ENCODE measurements at regions not wholly inside any gene's neighbourhood (a gene's known extent, or its start where the extent isn't known, plus 50 kb on each side); places are given as distances from the start of the nearest gene placed in this dataset.

DNA sequence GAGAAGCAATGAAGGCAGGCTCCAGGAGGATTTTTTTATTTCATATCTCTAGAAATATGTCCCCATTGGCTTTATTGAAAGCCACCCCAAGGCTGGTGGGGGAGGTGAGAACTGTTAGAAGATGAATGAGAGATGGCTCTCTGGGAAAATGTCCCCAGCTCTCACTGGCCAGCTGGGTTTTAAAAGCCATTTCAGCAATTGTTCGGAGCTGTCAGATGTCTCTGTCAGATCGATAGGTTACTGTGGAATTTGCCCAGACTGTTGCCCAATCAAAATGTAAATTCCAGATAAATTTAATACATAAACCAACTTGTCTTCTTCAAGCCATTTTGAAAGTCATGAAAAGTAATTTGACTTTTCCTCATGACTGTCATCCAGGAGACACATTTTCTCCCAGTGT lies 67.0 kb upstream of the BRINP1 start:
- no peak for DNase-seq (ENCODE audit: low read depth in 4 of 4, low spot score in 2 of 4)

DNA sequence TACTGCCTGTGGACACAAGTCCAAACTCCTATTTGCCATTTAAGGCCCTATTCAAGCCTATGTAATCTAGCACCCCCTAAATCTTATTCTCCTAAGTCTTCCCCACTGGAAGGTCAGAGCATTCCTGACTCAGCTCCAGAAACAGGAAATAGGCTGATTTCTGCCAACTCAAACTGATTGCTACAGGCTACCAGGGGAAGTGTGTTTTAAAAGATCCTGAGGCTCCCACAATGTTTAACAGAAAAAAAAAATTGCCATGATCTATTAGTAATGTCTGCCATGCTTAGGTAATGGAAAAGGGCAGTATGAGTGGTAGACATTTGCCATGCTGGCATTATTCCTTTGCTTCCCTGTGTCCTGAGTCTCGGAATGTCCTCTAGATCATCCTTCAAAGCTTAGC lies 65.8 kb upstream of the BRINP1 start:
- no peak for DNase-seq (ENCODE audit: low read depth in 4 of 4, low spot score in 2 of 4)

DNA sequence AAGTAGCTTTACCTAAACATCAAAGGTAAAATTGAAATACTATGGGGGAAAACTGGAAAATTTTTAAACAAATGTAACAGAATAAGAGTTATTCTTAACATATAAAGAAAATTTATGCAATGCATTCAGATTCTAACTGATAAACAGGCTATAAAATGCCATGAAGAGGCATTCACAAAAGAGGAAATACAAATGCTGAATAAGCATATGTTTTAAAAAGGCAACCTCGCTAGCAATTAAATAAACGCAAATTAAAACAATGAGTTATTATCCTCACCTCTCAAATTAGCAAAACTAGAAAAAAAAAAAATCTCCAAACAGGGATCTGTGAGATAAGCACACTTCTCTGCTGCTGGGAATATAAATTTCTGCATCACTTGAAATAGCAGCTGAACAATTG lies 63.2 kb upstream of the BRINP1 start:
- DNase-seq (ENCODE audit: low read depth in 4 of 4, low spot score in 2 of 4), result no peak

DNA sequence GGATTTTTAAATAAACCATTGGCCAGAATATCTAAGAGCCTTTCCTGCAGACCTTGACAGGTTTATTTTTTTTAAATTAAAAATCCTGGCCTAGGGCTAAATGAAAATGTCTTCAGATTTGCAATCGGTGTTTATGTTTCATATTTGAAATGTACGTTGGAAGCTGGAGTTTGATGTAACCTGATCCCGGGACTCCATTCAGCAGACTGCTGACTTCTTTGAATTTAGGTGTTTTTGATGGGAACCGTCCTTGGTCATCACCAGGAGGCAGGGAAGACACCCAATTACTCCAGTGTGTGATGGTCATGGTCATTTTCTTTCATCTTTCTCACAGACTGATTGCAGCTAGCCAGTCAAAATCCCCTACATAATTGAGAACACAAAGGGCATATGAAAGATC lies 60.1 kb upstream of the BRINP1 start:
- no peak for DNase-seq (ENCODE audit: low read depth in 4 of 4, low spot score in 2 of 4)

DNA sequence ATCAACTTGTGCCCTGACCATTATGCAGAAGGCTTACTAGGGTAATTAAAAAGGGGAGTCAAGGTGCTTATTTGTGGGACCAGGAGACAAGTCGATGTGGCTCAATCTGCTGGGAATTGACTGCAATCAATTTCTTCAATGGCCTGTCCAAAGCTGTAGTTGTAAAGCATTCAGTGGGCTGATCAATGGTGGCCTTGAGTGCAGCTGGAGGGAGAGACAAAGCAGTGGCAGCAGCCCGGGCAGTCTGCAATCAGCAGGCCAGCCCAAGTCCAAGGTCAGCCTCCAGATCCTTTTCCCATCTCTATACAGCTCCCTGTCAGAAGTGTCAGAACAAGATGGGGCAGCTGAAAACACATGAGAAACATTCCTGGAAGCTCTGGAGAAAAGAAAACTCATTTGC lies 51.0 kb upstream of the BRINP1 start:
- no peak for DNase-seq (ENCODE audit: low read depth in 4 of 4, low spot score in 2 of 4)

Data from left renal cortex interstitium (tissue), 4 donors.